ENCODE measurements at regions not wholly inside any gene's neighbourhood (a gene's known extent, or its start where the extent isn't known, plus 50 kb on each side); places are given as distances from the start of the nearest gene placed in this dataset.
"Not testable (repeated sequence)": the region's sequence is repeated elsewhere in the genome, so short reads cannot be mapped to it uniquely, and the experiment has no call there.

GRCh38 chrX:148284056-148284455 is 216.4 kb upstream of the AFF2 start:
- ATAC-seq (no peak), DNase-seq (no peak)
- Histone ChIP-seq H3K4me3 (no peak overlapping the region), H3K4me1 (ENCODE audit: low read depth) (no peaks in the 10 kb centered on the region), H3K36me3 (ENCODE audit: low read depth) (no peaks in the 10 kb centered on the region), H3K9me3 (no peaks in the 10 kb centered on the region)
- intact Hi-C loops (cut with DNase I, micrococcal nuclease): no loop called here
- no peak for TF ChIP-seq CTCF (IDR thresholded peaks at IDR 0.05)

GRCh38 chrX:148284821-148285220 is 215.6 kb upstream of the AFF2 start:
- Histone ChIP-seq H3K4me3 (no peak overlapping the region), H3K36me3 (ENCODE audit: low read depth) (no peaks in the 10 kb centered on the region), H3K4me1 (ENCODE audit: low read depth) (no peaks in the 10 kb centered on the region), H3K9me3 (no peaks in the 10 kb centered on the region)
- no peak for TF ChIP-seq CTCF (IDR thresholded peaks at IDR 0.05)
- ATAC-seq: no peak
- intact Hi-C loops (cut with DNase I, micrococcal nuclease): no loop called here
- no peak for DNase-seq

GRCh38 chrX:148288451-148288850 is 212.0 kb upstream of the AFF2 start:
- Histone ChIP-seq H3K4me1 (ENCODE audit: low read depth) (no peaks in the 10 kb centered on the region), H3K36me3 (ENCODE audit: low read depth) (no peaks in the 10 kb centered on the region), H3K9me3 (no peaks in the 10 kb centered on the region), H3K4me3 (no peak overlapping the region)
- no peak for DNase-seq
- intact Hi-C loops (cut with DNase I, micrococcal nuclease): no loop called here
- TF ChIP-seq CTCF (IDR thresholded peaks at IDR 0.05): no peak
- no peak for ATAC-seq

- intact Hi-C loops (cut with DNase I, micrococcal nuclease): no loop called here
- ATAC-seq: no peak
- no peak for TF ChIP-seq CTCF (IDR thresholded peaks at IDR 0.05)
- H3K9me3 ChIP-seq: no peaks in the 10 kb centered on the region
- H3K4me1 ChIP-seq (ENCODE audit: low read depth): no peaks in the 10 kb centered on the region
- no peak overlapping the region for H3K4me3 ChIP-seq
- no peaks in the 10 kb centered on the region for H3K36me3 ChIP-seq (ENCODE audit: low read depth)
- no peak for DNase-seq
These were observed 210.4 kb upstream of the AFF2 start for GRCh38 chrX:148290041-148290440.

- intact Hi-C loops (cut with DNase I, micrococcal nuclease): no loop called here
- TF ChIP-seq CTCF (IDR thresholded peaks at IDR 0.05): no peak
- H3K4me1 ChIP-seq (ENCODE audit: low read depth): no peaks in the 10 kb centered on the region
These were observed 209.5 kb upstream of the AFF2 start for GRCh38 chrX:148290931-148291330.

GRCh38 chrX:148298737-148299136 is 201.7 kb upstream of the AFF2 start:
- no peaks in the 10 kb centered on the region for H3K9me3 ChIP-seq
- no peaks in the 10 kb centered on the region for H3K4me1 ChIP-seq (ENCODE audit: low read depth)
- ATAC-seq (no peak), DNase-seq (no peak)
- H3K36me3 ChIP-seq (ENCODE audit: low read depth): no peaks in the 10 kb centered on the region
- intact Hi-C loops (cut with DNase I, micrococcal nuclease): no loop called here
- TF ChIP-seq CTCF (IDR thresholded peaks at IDR 0.05): no peak
- H3K4me3 ChIP-seq: no peak overlapping the region

More at GRCh38 chrX:148290931-148291330, 209.5 kb upstream of the AFF2 start:
- H3K4me3 ChIP-seq: no peak overlapping the region
- H3K9me3 ChIP-seq: no peaks in the 10 kb centered on the region
- H3K36me3 ChIP-seq (ENCODE audit: low read depth): no peaks in the 10 kb centered on the region
- DNase-seq: no peak
- no peak for ATAC-seq

- ATAC-seq; intact Hi-C loops (cut with DNase I, micrococcal nuclease); DNase-seq; H3K9me3 ChIP-seq; H3K4me1 ChIP-seq (ENCODE audit: low read depth); H3K4me3 ChIP-seq; H3K36me3 ChIP-seq (ENCODE audit: low read depth): not testable (repeated sequence)
These were observed 195.2 kb upstream of the AFF2 start for GRCh38 chrX:148305214-148305613.

Measured in mucosa of descending colon (tissue), 3 donors.